ENCODE measurements at regions not wholly inside any gene's neighbourhood (a gene's known extent, or its start where the extent isn't known, plus 50 kb on each side); places are given as distances from the start of the nearest gene placed in this dataset.

GRCh38 chr20:4441191-4441590 is 192.1 kb upstream of the ADRA1D start:
- Histone ChIP-seq H3K4me2 (ENCODE audit: low read length) (no peak overlapping the region), H3F3A (ENCODE audit: insufficient read depth, low read length, poor library complexity, severe bottlenecking) (no peaks in the 10 kb centered on the region), H2AFZ (ENCODE audit: low read depth, low read length) (no peak overlapping the region), H3K4me3 (ENCODE audit: low read length) (no peak overlapping the region), H4K20me1 (ENCODE audit: insufficient read depth) (no peaks in the 10 kb centered on the region), H3K36me3 (ENCODE audit: insufficient read depth, low read length) (no peaks in the 10 kb centered on the region), H3K9ac (ENCODE audit: low read length) (no peak overlapping the region), H3K9me2 (ENCODE audit: insufficient read depth, low read length) (no peaks in the 10 kb centered on the region), H3K9me3 (ENCODE audit: low read length) (no peaks in the 10 kb centered on the region), H3K27me3 (ENCODE audit: insufficient read depth, low read depth, low read length) (no peaks in the 10 kb centered on the region), H3K79me2 (replicated peaks; ENCODE audit: insufficient read depth, low read length) (no peaks in the 10 kb centered on the region), H3K27ac (ENCODE audit: low read length) (no peak overlapping the region)
- TF ChIP-seq SMC3 (conservative IDR thresholded peaks at IDR 0.05; ENCODE audit: poor library complexity) (no peak), CTCF (IDR thresholded peaks at IDR 0.05; ENCODE audit: poor library complexity, severe bottlenecking) (no peak), EP300 (conservative IDR thresholded peaks at IDR 0.05; ENCODE audit: poor library complexity, severe bottlenecking) (no peak), POLR2AphosphoS5 (IDR thresholded peaks at IDR 0.05) (no peak)

GRCh38 chr20:4439461-4439860 is 190.4 kb upstream of the ADRA1D start:
- Histone ChIP-seq H3K4me2 (ENCODE audit: low read length) (no peak overlapping the region), H3F3A (ENCODE audit: insufficient read depth, low read length, poor library complexity, severe bottlenecking) (no peaks in the 10 kb centered on the region), H3K27ac (ENCODE audit: low read length) (no peak overlapping the region), H4K20me1 (ENCODE audit: insufficient read depth) (no peaks in the 10 kb centered on the region), H3K27me3 (ENCODE audit: insufficient read depth, low read depth, low read length) (no peaks in the 10 kb centered on the region), H3K9me2 (ENCODE audit: insufficient read depth, low read length) (no peaks in the 10 kb centered on the region), H3K79me2 (replicated peaks; ENCODE audit: insufficient read depth, low read length) (no peaks in the 10 kb centered on the region), H3K4me3 (ENCODE audit: low read length) (no peak overlapping the region), H3K36me3 (ENCODE audit: insufficient read depth, low read length) (no peaks in the 10 kb centered on the region), H3K9ac (ENCODE audit: low read length) (no peak overlapping the region), H2AFZ (ENCODE audit: low read depth, low read length) (no peak overlapping the region), H3K9me3 (ENCODE audit: low read length) (no peaks in the 10 kb centered on the region)
- TF ChIP-seq EP300 (conservative IDR thresholded peaks at IDR 0.05; ENCODE audit: poor library complexity, severe bottlenecking) (no peak), SMC3 (conservative IDR thresholded peaks at IDR 0.05; ENCODE audit: poor library complexity) (no peak), MXI1 (conservative IDR thresholded peaks at IDR 0.05; ENCODE audit: poor library complexity, severe bottlenecking) (no peak), RAD21 (conservative IDR thresholded peaks at IDR 0.05) (no peak), EZH2 (IDR thresholded peaks at IDR 0.05; ENCODE audit: borderline replicate concordance, insufficient read depth, low read length, poor library complexity, severe bottlenecking) (no peak)

GRCh38 chr20:4437131-4437530 is 188.0 kb upstream of the ADRA1D start:
- Histone ChIP-seq H3K9ac (ENCODE audit: low read length) (no peak overlapping the region), H3K27me3 (ENCODE audit: insufficient read depth, low read depth, low read length) (no peaks in the 10 kb centered on the region), H3K79me2 (replicated peaks; ENCODE audit: insufficient read depth, low read length) (no peaks in the 10 kb centered on the region), H3K9me2 (ENCODE audit: insufficient read depth, low read length) (no peaks in the 10 kb centered on the region), H2AFZ (ENCODE audit: low read depth, low read length) (no peak overlapping the region), H3K4me3 (ENCODE audit: low read length) (no peak overlapping the region), H3K27ac (ENCODE audit: low read length) (no peak overlapping the region), H3F3A (ENCODE audit: insufficient read depth, low read length, poor library complexity, severe bottlenecking) (no peaks in the 10 kb centered on the region), H4K20me1 (ENCODE audit: insufficient read depth) (no peaks in the 10 kb centered on the region), H3K9me3 (ENCODE audit: low read length) (no peaks in the 10 kb centered on the region), H3K4me2 (ENCODE audit: low read length) (no peak overlapping the region), H3K36me3 (ENCODE audit: insufficient read depth, low read length) (no peaks in the 10 kb centered on the region)
- TF ChIP-seq MXI1 (conservative IDR thresholded peaks at IDR 0.05; ENCODE audit: poor library complexity, severe bottlenecking) (no peak), EP300 (conservative IDR thresholded peaks at IDR 0.05; ENCODE audit: poor library complexity, severe bottlenecking) (no peak), TAF1 (IDR thresholded peaks at IDR 0.05; ENCODE audit: low read depth) (no peak), POLR2AphosphoS5 (IDR thresholded peaks at IDR 0.05) (no peak), SMC3 (conservative IDR thresholded peaks at IDR 0.05; ENCODE audit: poor library complexity) (no peak), EZH2 (IDR thresholded peaks at IDR 0.05; ENCODE audit: borderline replicate concordance, insufficient read depth, low read length, poor library complexity, severe bottlenecking) (no peak), REST (IDR thresholded peaks at IDR 0.05; ENCODE audit: borderline replicate concordance) (no peak), CTCF (IDR thresholded peaks at IDR 0.05; ENCODE audit: poor library complexity, severe bottlenecking) (no peak), RAD21 (conservative IDR thresholded peaks at IDR 0.05) (no peak)
